HG02798 (cell line): ENCODE measurements at regions not wholly inside any gene's neighbourhood (a gene's known extent, or its start where the extent isn't known, plus 50 kb on each side); places are given as distances from the start of the nearest gene placed in this dataset.

Experiments used
- ATAC-seq: cut with Tn5 transposase; IDR thresholded peaks from one replicate; pipeline ENCODE4 v1.9.1; 2021; ENCODE audit warnings: mild to moderate bottlenecking; ENCODE audit not compliant: unreplicated experiment, poor library complexity

DNA sequence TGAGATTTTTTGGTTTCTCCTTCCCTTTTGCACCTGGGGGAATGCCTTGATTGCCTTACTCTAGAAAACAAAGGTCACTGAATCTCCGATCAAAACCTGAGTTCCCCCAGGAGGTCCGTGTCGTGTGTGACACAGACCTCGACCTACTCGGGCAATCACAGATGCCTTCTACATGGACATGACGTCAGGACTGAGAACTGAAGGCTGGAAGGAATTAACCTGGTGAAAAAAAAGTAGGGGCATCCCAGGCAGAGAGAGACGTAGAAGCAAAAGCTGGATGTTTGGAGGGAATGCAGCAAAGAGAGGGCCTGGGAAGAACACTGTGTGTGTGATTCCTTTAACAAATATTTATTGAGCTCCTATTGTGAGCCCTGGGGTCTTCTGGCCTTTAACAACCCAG lies 178.0 kb downstream of the PRDM2 start:
- ATAC-seq, result no peak

DNA sequence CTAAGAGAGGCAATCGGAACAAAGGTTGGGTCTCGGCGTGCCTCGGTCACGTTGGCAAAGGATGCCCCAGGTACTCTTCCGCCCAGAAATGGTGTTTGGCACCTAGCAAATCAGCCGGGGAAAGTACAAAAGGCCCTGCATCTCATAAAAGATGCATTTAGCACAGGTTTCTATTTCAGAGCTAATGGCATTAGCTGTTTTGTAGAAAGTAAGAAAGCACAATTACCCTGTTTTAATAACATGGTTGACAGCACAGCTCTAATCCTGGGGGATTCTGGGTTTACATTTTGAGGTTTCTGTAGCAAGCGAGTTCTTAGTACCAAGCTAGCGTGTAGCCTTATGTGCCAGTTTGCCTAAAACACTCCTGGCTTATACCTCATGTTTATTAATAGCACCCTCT lies 178.5 kb downstream of the PRDM2 start:
- no peak for ATAC-seq

DNA sequence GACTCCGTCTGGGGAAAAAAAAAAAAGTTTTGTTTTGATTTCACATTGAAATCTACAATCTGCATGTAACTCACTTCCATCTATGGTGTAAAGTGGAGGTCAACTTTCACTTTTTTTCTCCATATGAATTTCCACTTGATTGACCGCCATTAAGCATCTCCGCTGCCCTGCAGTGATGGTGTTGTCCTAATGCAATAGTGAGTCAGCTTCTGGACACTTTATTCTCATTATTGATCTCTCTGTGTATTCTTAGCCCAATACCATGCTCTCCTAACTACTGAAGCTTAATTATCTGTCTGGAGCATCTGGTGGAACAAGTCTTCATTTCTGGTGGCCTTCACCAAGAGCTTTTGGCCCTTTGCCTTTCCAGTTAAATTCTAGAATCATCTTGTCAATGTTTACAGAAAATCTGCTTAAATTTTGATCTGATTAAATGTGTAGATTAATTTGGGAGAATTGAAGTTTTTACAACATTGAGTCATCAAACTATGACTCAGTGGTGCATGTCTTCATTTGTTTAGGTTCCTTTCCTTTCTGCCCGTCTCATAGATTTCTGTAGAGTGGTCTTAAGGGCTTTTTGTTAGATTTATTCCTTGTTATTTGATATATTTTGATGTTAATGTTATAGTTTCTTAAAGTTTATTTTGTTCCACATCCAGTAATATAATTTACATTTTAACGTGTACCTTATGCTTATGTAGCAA lies 181.5 kb downstream of the PRDM2 start:
- no peak for ATAC-seq

DNA sequence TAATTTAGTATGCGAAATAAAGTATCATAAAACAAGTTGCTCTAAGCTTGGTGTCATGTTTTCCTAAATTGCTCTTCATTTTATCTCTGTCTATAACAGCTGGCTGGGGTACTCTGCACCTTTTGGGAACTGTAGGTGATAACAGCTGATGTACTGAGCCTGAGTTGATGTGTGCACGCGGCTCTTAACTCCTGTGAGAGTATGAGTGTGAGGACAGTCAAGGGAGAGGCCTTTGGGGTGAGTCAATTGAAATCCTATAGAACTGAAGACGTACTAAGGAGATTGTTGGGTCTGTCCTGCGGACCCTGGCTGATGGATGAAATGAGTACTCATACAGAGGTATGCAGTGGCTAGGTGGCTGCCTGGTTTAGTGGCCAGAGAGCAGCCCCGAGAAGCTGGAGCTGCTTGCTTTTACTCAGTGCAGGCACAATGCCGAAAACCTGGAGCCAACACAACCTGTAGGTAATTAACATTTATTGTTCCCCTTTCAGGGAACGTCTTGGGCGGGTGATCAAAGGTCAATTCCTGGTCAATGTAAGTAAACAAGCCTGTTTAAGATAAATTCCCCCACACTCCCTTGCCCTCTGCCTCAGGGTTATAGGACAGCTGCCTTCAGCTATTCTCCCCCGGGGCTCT lies 188.5 kb downstream of the PRDM2 start:
- ATAC-seq, result no peak

DNA sequence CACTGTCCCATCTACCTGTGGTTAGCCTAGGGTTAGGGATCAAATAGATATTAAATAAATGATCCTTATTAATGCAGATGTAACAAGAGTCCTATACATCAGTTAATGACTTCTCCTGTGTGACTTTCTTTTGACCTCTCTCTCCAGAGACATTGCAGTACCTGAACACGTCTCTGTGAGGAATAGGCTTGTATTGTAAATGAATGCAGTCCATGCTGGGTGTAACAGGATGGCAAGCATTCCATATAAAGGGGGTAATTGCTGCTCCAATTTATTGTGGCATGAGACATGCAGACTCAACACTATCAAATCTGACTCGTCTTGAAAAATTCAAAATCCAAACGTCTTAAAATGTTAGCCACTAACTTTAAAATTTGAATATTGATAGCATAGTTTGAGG lies 189.5 kb downstream of the PRDM2 start:
- no peak for ATAC-seq

DNA sequence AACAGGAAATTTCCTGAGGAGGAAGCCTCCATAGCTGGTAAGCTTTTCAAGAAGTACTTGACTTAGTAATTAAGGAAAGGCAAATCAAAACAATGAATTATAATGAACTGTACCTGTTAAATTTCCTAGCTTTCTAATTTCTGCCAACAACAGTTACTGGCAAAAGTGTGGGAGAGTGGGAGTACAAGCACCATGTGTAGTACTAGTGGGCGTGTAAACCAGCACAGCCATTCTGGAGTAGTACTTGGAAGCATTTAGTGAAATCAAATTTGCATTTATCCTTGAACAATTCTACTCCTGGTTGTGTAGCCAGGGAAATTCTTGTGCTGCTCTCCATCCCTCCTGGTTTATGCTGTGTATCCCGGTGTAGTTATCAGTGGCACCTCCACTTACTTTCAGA lies 190.8 kb downstream of the PRDM2 start:
- ATAC-seq, result no peak

DNA sequence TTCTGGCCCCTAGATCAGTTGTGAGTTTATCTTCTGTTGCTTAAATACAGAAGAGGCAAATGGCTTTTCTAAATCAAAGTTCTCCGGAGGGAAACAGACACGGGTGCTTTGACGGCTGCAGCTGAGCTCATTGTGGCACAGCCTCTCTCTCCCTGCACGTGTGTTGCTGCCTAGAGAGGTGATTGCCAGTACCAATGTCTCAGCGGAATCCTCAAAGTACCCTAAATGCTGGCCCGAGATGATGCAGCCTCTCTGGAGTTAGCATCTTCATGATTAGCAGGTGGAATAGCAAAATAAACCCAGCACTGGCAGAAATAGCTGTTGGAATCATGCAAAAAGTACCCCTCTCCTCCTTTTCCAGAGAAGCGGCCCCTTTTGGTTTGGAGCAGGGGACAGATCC lies 192.2 kb downstream of the PRDM2 start:
- no peak for ATAC-seq

DNA sequence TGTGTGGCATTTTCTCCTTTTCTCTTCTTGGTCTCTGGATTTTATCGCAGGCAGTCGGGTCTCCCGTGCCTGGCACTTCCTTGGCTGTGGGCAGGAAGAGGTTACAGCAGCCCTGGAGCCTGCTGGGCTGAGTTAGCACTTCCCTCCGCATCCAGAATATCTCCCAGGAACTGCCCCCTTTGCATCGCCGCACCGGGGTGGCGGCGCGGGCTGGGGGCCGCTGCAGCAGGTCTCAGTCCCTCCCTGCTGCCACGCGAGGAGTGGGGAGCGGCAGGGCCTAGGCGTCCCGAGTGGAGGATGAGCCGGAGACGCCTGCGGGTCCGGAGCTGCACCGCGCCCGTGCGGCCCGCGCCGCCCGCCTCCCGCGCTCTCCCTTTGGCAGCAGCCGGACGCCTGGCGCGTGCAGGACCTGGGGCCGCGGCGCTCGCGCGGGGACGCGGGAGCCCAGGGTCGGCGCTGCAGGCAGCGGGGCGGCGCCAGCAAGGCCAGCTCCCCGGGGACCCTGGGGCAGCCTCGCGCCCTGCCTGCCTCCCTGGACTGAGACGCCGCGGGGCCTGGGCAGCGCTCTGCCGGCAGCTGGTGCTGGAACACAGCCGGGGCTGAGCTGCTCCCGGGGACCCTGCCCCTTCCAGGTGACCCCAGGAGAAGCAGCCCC lies 192.8 kb downstream of the PRDM2 start:
- ATAC-seq, result no peak

DNA sequence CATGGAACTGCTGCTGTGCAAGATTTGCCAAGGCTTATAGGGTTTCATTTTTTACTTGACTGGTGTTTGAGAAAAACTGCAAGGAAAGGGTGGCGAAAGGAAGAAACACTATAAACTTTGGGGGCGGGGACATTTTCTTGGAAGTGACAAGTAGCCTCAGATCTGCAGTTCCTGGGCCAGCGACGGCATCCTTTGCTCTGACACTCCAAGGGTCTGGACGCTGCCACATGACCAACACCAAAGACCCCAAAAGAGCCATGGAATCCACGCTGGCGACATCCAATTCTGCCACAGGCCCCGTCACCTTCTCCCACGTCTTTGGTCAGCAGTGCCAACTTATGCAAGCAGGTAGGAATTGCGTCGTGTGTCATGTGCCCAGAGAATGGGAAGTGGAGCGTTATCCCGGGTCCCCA lies 193.4 kb downstream of the PRDM2 start:
- ATAC-seq, result no peak

DNA sequence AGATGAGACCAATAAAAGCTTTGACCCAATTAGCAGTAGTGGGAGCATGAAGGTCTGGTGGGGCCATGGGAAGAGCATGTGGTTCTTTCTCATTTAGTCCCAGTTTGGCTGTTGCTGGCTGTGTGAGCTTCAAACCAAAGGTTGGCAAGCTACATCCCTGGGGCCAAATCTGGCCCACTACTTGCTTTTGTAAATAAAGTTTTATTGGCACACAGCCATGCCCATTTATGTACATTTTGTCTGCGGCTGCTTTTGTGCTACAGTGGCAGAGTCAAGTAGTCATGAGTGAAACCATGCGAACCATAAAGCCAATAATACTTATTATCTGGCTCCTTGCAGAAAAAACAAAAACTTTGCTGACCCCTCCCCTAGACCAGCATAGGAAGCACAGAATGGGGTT lies 196.9 kb downstream of the PRDM2 start:
- no peak for ATAC-seq

DNA sequence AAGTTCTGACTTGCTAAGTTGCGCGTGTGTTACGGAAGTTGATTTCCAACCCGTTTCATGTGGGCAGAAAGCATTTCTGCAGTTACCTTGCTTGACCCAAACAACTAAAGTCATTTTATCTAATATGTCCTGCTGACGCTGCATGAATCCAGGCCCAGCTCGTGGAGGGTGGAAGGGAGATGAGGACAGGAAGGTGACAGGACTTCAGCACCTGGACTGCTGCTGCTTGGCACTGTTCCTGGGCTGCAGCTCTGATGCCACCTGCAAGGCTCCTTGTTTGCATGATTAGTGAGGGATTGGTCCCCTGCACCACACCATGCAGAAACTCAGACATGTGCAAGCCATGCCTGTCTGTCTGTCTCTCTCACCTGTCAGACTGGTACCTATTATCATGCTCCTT lies 198.4 kb downstream of the PRDM2 start:
- ATAC-seq, result no peak

DNA sequence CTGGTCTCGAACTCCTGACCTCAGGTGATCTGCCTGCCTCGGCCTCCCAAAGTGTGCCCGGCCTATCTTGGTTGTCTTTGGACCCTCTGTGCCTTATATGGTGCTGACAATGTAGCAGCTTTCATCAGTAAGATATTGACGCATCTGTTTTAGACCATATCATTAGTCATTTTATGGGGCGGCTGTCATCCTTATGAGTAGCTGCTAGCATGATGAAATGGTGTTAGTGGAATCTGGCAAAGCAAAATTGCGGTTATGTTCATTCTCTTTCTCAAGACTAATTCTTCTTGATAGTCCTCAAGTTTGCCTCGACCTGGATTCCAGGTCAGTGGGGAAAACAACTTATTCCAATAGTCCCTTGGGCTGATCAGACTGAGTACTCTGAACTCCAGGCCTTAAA lies 199.9 kb downstream of the PRDM2 start:
- no peak for ATAC-seq

DNA sequence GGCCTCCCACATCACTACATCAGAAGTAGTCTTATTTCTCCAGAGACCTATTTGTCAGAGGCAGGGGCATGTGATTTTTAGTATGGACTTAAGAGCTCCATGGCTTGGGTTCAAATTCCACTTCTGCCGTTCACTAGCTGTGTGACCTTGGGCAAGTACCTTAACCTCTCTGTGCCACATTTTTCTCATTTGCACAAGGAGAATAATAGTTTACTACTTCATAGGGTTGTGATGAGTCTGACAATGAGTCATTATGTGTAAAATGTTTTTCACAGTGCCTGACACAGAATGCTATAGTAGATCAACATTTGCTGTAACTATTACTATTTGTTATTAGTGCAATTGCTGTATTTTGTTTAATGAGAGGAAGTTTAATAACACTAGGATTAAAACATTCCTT lies 200.6 kb downstream of the PRDM2 start:
- no peak for ATAC-seq

DNA sequence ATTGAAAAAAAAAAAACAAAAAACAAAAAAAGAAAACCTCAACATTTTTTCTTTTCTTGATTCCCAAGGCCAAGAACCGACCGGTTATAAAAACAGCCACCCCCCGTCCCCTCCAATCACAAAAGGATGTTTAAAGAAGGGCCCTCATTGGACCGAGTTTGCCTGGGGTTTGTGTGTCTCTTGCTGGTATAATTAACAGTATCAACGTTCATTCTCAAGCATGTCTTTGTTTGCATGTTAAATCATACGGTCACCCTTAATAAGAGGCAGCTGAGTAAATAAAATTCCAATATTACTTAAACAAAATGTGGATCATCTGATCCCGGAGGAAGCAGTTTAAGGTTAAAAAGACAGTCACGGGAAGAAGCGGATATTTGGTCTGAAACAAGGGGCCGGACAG lies 201.1 kb downstream of the PRDM2 start:
- ATAC-seq, result no peak

DNA sequence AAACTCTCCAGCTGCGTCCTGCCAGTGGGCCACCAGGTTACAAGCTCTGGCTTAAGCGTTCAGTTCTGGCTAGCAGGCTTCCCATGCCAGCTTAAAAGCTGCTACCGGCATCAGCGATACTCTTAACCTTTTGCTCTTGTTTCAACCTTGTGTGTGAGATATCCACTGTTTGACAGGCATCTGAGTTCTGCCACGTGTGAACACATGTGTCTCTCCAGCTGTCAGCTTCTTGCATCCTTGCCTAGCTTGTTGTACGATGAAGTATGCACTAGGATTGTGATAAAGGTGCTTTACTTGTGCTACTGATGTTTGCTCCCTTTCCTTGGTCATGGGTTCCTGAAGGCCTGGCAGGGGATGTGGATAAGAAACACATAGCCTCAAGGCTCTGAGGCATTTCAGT lies 201.6 kb downstream of the PRDM2 start:
- no peak for ATAC-seq

DNA sequence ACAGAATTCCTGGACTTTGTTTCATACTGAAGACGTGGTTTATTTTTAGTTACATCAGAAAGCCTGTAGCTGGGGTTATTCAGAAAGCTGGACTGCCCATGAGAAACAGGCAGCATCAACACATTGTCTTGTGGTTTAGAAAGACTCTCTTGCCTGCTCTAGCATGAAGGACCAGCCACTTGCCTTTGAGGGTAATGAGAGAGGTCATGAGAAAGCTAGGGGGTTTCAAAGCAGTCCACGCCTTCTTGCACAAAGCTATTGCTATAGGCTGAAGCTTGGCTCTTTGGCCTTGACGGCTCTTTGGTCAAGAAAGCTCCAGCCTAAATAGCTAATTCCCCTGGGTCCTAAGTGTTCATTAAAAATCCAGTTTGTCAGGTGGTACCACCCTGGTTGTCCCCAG lies 208.1 kb downstream of the PRDM2 start:
- no peak for ATAC-seq

DNA sequence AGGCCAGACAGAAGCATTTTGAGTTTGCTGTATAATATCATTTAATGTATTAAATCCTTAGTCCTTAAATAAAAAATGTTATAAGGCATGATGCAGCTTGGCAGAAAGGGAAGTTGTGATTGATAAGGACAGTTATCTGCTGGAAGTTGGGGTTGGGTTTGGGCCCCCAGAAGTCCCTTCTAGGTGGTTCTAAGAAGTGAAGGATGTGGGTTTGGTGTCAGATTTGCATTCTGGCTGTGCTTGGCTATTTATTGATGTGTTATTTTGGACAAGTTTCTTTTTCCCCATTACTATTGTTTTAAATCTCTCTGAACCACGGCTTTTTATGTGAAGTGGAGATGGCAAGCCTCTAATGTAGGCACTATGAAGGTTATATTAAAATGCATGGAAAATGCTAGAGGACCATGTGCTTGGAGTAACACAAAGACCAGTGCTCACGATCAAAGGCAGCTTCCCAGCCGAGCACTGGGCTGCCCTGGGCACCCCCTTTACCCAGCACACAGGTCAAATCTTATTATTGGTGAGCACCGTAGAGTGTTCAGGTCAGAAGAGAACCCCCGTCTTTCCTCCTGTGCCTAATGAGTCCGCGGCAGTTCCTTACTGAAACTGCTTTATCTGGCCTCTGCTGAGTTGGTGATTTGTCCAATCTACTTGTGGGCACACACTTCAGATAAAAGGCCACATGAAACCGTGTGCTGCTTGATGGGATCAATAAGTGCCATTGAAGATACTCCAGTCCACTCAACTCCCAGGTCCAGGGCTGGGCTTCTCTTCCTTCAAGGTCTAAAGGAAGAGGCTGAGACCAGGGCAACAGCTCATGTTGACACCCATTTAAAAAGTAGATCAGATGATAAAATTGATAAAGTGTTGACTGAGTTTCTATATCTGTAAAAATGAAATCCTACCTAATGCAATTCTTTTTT lies 212.0 kb downstream of the PRDM2 start:
- no peak for ATAC-seq

DNA sequence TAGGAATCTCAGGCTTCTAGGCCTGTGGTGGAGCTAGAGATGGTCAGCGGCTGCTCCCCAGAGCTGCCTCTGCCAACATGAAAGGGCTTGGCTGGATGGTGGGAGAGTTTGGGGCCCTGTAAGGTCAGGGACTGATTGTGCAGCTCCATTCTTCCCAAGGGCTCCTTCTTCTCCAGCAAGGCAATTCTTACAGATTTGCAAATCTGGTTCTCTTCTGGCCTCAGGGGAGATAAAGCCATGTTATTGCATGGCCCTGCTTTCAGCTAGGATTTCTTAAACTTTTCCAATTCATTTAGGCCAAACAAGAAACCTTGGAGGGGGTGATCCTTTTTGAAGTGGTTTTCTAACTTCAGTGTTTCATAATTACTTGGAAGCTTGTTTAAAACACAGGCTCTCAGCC lies 213.4 kb downstream of the PRDM2 start:
- ATAC-seq, result no peak

DNA sequence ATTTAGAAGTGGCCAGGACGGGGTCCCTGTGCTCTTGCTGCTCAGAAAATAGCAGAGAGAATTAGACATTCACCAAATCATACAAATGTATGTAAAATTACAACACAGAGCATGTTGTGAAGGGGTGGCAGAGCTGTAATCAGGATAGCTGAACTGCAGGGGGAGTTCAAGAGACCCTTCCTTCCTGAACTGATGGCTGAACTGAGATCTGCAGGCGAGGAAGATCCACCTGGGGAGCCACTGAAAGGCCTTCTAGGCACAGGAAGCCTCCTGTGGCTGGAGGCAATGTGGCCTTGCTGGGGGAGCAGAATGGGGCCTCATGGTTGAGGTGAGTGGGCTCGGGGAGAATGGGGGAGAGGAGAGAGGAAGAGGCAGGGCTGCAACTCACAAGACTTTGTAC lies 216.5 kb downstream of the PRDM2 start:
- ATAC-seq, result no peak

DNA sequence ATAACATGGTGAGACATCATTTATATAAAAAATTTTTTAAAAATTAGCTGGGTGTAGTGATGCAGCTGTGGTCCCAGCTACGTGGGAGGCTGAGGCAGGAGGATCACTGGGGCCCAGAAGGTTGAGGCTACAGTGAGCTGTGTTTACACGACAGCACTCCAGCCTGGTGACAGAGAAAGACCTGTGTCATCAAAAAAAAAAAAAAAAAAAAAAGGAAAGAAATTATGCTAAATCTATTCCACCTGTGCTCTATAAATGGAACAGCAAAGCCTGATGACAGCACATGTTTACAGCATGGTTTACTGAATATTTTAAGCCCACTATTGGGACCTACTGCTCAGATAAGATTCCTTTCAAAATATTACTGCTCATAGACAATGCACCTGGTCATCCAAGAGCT lies 217.6 kb downstream of the PRDM2 start:
- ATAC-seq, result no peak

DNA sequence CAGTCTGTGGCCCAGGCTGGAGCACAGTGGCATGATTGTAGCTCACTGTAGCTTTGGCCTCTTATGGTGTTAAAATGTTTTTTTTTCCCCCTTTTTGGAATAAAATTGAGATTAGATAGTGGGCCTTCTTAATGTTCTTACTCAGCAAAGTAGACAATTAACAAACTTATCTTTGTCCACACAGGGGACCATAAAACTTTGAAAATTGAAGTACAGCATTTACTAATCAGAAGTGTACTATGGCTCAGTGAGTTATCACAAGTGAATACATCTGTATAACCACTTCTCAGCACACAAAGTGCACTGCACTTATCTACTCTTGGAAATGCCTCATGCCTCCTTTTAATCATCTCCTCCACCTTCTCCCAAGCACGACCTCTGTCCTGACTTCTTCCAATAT lies 218.9 kb downstream of the PRDM2 start:
- no peak for ATAC-seq
